GM23248 (cell line): ENCODE measurements at regions not wholly inside any gene's neighbourhood (a gene's known extent, or its start where the extent isn't known, plus 50 kb on each side); places are given as distances from the start of the nearest gene placed in this dataset.

Experiments used
- EZH2 ChIP-seq: fragments of 200-600 bp; sonication (generic); IDR thresholded peaks from 2 replicates; pipeline ENCODE4 v1.6.1; 2018; ENCODE audit warnings: antibody characterized with exemption, mild to moderate bottlenecking; ENCODE audit not compliant: insufficient read depth, poor library complexity, severe bottlenecking
- EZH2phosphoT487 ChIP-seq: fragments of 200-600 bp; sonication (generic); IDR thresholded peaks from 2 replicates; pipeline ENCODE4 v1.6.1; 2018; ENCODE audit warnings: antibody characterized with exemption, moderate library complexity, mild to moderate bottlenecking, low read depth; ENCODE audit not compliant: insufficient read depth

DNA sequence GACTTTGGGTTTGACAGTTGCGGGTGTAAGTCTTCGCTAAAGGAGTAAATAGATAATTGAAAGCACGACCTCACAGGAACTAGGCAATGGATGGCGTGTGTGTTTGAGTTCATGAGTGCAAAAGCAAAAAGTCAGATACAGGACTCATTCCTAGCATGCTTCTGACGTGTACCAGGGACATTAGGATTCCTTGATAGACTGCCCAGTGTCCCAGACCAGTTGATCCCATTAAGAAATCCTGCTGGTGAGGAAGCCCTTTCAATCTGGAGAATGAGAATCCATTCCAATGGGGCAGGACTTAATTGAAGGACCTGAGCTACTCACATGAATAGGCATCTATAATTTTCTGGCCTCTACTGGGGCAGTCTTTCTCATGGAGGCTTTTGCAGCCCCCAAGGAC lies 235.4 kb downstream of the RAD51AP2 start:
- TF ChIP-seq EZH2 = no peak
- no peak for TF ChIP-seq EZH2phosphoT487
